ENCODE measurements at regions not wholly inside any gene's neighbourhood (a gene's known extent, or its start where the extent isn't known, plus 50 kb on each side); places are given as distances from the start of the nearest gene placed in this dataset.

GRCh38 chr20:2203436-2203835 lies 92.4 kb upstream of the TGM3 start:
- peaks cover 13% of the 10 kb centered on the region for H3K4me1 ChIP-seq (ENCODE audit: control insufficient read depth, insufficient read depth, low read length)
- H3K36me3 ChIP-seq (ENCODE audit: control insufficient read depth, insufficient read depth, low read length) = no peaks in the 10 kb centered on the region
- no peak overlapping the region for H3K27ac ChIP-seq (ENCODE audit: low read depth, low read length)
- H3K4me3 ChIP-seq (ENCODE audit: low read depth, low read length) = no peak overlapping the region
- 82% methylated on average over 1 of the region's 1 CpG for WGBS (ENCODE audit: insufficient coverage)
- H3K9me3 ChIP-seq (ENCODE audit: control insufficient read depth, insufficient read depth, low read length) = no peaks in the 10 kb centered on the region
- H3K27me3 ChIP-seq (ENCODE audit: control insufficient read depth, insufficient read depth, low read length) = no peaks in the 10 kb centered on the region
- no peak for DNase-seq (ENCODE audit: low read depth in 4 of 6, low spot score in 6 of 6)

- Histone ChIP-seq H3K9me3 (ENCODE audit: control insufficient read depth, insufficient read depth, low read length) (no peaks in the 10 kb centered on the region), H3K27ac (ENCODE audit: low read depth, low read length) (no peak overlapping the region), H3K36me3 (ENCODE audit: control insufficient read depth, insufficient read depth, low read length) (no peaks in the 10 kb centered on the region), H3K27me3 (ENCODE audit: control insufficient read depth, insufficient read depth, low read length) (no peaks in the 10 kb centered on the region), H3K4me3 (ENCODE audit: low read depth, low read length) (no peak overlapping the region), H3K4me1 (ENCODE audit: control insufficient read depth, insufficient read depth, low read length) (peaks cover 13% of the 10 kb centered on the region)
- 86% methylated on average over 3 of the region's 3 CpGs for WGBS (ENCODE audit: insufficient coverage)
- DNase-seq (ENCODE audit: low read depth in 4 of 6, low spot score in 6 of 6) = no peak
Observed at GRCh38 chr20:2204021-2204420, 91.8 kb upstream of the TGM3 start.

- H3K27ac ChIP-seq (ENCODE audit: low read depth, low read length) = no peak overlapping the region
- DNase-seq (ENCODE audit: low read depth in 4 of 6, low spot score in 6 of 6) = peak in 5 of 6 donors; percentile 52 to 93 (median 61)
Observed at GRCh38 chr20:2206957-2207769, 88.6 kb upstream of the TGM3 start.

GRCh38 chr20:2207770-2208097 lies 88.1 kb upstream of the TGM3 start:
- Histone ChIP-seq H3K36me3 (ENCODE audit: control insufficient read depth, insufficient read depth, low read length) (no peaks in the 10 kb centered on the region), H3K27me3 (ENCODE audit: control insufficient read depth, insufficient read depth, low read length) (no peaks in the 10 kb centered on the region), H3K9me3 (ENCODE audit: control insufficient read depth, insufficient read depth, low read length) (no peaks in the 10 kb centered on the region), H3K4me1 (ENCODE audit: control insufficient read depth, insufficient read depth, low read length) (peaks cover 13% of the 10 kb centered on the region), H3K27ac (ENCODE audit: low read depth, low read length) (no peak overlapping the region), H3K4me3 (ENCODE audit: low read depth, low read length) (peak overlapping the region; percentile 60)
- WGBS (ENCODE audit: insufficient coverage) = 4% methylated on average over 14 of the region's 17 CpGs
- DNase-seq (ENCODE audit: low read depth in 4 of 6, low spot score in 6 of 6) = no peak

More at GRCh38 chr20:2206957-2207769, 88.6 kb upstream of the TGM3 start:
- H3K27me3 ChIP-seq (ENCODE audit: control insufficient read depth, insufficient read depth, low read length) = no peaks in the 10 kb centered on the region
- no peaks in the 10 kb centered on the region for H3K36me3 ChIP-seq (ENCODE audit: control insufficient read depth, insufficient read depth, low read length)
- H3K4me1 ChIP-seq (ENCODE audit: control insufficient read depth, insufficient read depth, low read length) = peaks cover 13% of the 10 kb centered on the region
- H3K9me3 ChIP-seq (ENCODE audit: control insufficient read depth, insufficient read depth, low read length) = no peaks in the 10 kb centered on the region
- peak overlapping the region; percentile 60 for H3K4me3 ChIP-seq (ENCODE audit: low read depth, low read length)
- under 1% methylated on average over 82 of the region's 82 CpGs for WGBS (ENCODE audit: insufficient coverage)

- no peak for DNase-seq (ENCODE audit: low read depth in 4 of 6, low spot score in 6 of 6)
- Histone ChIP-seq H3K4me1 (ENCODE audit: control insufficient read depth, insufficient read depth, low read length) (peaks cover 20% of the 10 kb centered on the region), H3K36me3 (ENCODE audit: control insufficient read depth, insufficient read depth, low read length) (no peaks in the 10 kb centered on the region), H3K27me3 (ENCODE audit: control insufficient read depth, insufficient read depth, low read length) (no peaks in the 10 kb centered on the region), H3K9me3 (ENCODE audit: control insufficient read depth, insufficient read depth, low read length) (no peaks in the 10 kb centered on the region), H3K4me3 (ENCODE audit: low read depth, low read length) (no peak overlapping the region), H3K27ac (ENCODE audit: low read depth, low read length) (no peak overlapping the region)
- WGBS (ENCODE audit: insufficient coverage) = no CpG with 5 or more reads among the region's 3 CpGs
Observed at GRCh38 chr20:2208897-2209296, 86.9 kb upstream of the TGM3 start.

GRCh38 chr20:2210646-2211552 lies 84.9 kb upstream of the TGM3 start:
- H3K36me3 ChIP-seq (ENCODE audit: control insufficient read depth, insufficient read depth, low read length) = no peaks in the 10 kb centered on the region
- H3K4me1 ChIP-seq (ENCODE audit: control insufficient read depth, insufficient read depth, low read length) = peaks cover 20% of the 10 kb centered on the region
- 60% methylated on average over 2 of the region's 5 CpGs for WGBS (ENCODE audit: insufficient coverage)
- no peak overlapping the region for H3K27ac ChIP-seq (ENCODE audit: low read depth, low read length)
- no peak overlapping the region for H3K4me3 ChIP-seq (ENCODE audit: low read depth, low read length)
- no peaks in the 10 kb centered on the region for H3K9me3 ChIP-seq (ENCODE audit: control insufficient read depth, insufficient read depth, low read length)
- no peaks in the 10 kb centered on the region for H3K27me3 ChIP-seq (ENCODE audit: control insufficient read depth, insufficient read depth, low read length)
- peak in 1 of 6 donors; percentile 55 for DNase-seq (ENCODE audit: low read depth in 4 of 6, low spot score in 6 of 6)

- no peaks in the 10 kb centered on the region for H3K9me3 ChIP-seq (ENCODE audit: control insufficient read depth, insufficient read depth, low read length)
- DNase-seq (ENCODE audit: low read depth in 4 of 6, low spot score in 6 of 6) = peak in 2 of 6 donors; percentile 10 to 71
- H3K36me3 ChIP-seq (ENCODE audit: control insufficient read depth, insufficient read depth, low read length) = no peaks in the 10 kb centered on the region
- H3K4me1 ChIP-seq (ENCODE audit: control insufficient read depth, insufficient read depth, low read length) = peaks cover 10% of the 10 kb centered on the region
- H3K27me3 ChIP-seq (ENCODE audit: control insufficient read depth, insufficient read depth, low read length) = no peaks in the 10 kb centered on the region
- 98% methylated on average over 4 of the region's 6 CpGs for WGBS (ENCODE audit: insufficient coverage)
- no peak overlapping the region for H3K27ac ChIP-seq (ENCODE audit: low read depth, low read length)
- no peak overlapping the region for H3K4me3 ChIP-seq (ENCODE audit: low read depth, low read length)
Observed at GRCh38 chr20:2212456-2213015, 83.3 kb upstream of the TGM3 start.

GRCh38 chr20:2213401-2213800 lies 82.4 kb upstream of the TGM3 start:
- no CpG with 5 or more reads among the region's 5 CpGs for WGBS (ENCODE audit: insufficient coverage)
- no peaks in the 10 kb centered on the region for H3K36me3 ChIP-seq (ENCODE audit: control insufficient read depth, insufficient read depth, low read length)
- DNase-seq (ENCODE audit: low read depth in 4 of 6, low spot score in 6 of 6) = peak in 2 of 6 donors; percentile 58 to 66
- no peak overlapping the region for H3K4me3 ChIP-seq (ENCODE audit: low read depth, low read length)
- no peak overlapping the region for H3K27ac ChIP-seq (ENCODE audit: low read depth, low read length)
- no peaks in the 10 kb centered on the region for H3K9me3 ChIP-seq (ENCODE audit: control insufficient read depth, insufficient read depth, low read length)
- peaks cover 7% of the 10 kb centered on the region for H3K4me1 ChIP-seq (ENCODE audit: control insufficient read depth, insufficient read depth, low read length)
- no peaks in the 10 kb centered on the region for H3K27me3 ChIP-seq (ENCODE audit: control insufficient read depth, insufficient read depth, low read length)

GRCh38 chr20:2217857-2218539 lies 77.8 kb upstream of the TGM3 start:
- H3K4me1 ChIP-seq (ENCODE audit: control insufficient read depth, insufficient read depth, low read length) = peaks cover 6% of the 10 kb centered on the region
- no peaks in the 10 kb centered on the region for H3K27me3 ChIP-seq (ENCODE audit: control insufficient read depth, insufficient read depth, low read length)
- 86% methylated on average over 2 of the region's 6 CpGs for WGBS (ENCODE audit: insufficient coverage)
- no peak for DNase-seq (ENCODE audit: low read depth in 4 of 6, low spot score in 6 of 6)
- no peak overlapping the region for H3K27ac ChIP-seq (ENCODE audit: low read depth, low read length)
- no peak overlapping the region for H3K4me3 ChIP-seq (ENCODE audit: low read depth, low read length)
- no peaks in the 10 kb centered on the region for H3K36me3 ChIP-seq (ENCODE audit: control insufficient read depth, insufficient read depth, low read length)
- H3K9me3 ChIP-seq (ENCODE audit: control insufficient read depth, insufficient read depth, low read length) = peaks cover 2% of the 10 kb centered on the region

Measured in spinal cord (tissue), 9 donors.